NT2/D1 (cell line): ENCODE measurements at regions not wholly inside any gene's neighbourhood (a gene's known extent, or its start where the extent isn't known, plus 50 kb on each side); places are given as distances from the start of the nearest gene placed in this dataset.

Experiments used
- DNase-seq: peaks from one replicate; pipeline ENCODE4 v3.0.0-alpha.2; 2011; ENCODE audit warnings: low read depth, low spot score
- H3K27me3 ChIP-seq: 2 replicates; pipeline ENCODE4 v1.6.0; 2011; ENCODE audit warnings: mild to moderate bottlenecking; ENCODE audit not compliant: insufficient read length, insufficient read depth
- H3K36me3 ChIP-seq: 2 replicates; pipeline ENCODE4 v1.6.1; 2011; ENCODE audit warnings: mild to moderate bottlenecking, low read length, mixed read lengths; ENCODE audit not compliant: insufficient read depth, insufficient read length
- H3K4me1 ChIP-seq: 2 replicates; pipeline ENCODE4 v1.5.1; 2011; ENCODE audit not compliant: insufficient read depth, insufficient read length
- H3K4me3 ChIP-seq: 2 replicates; pipeline ENCODE4 v1.5.1; 2011; ENCODE audit warnings: low read depth; ENCODE audit not compliant: insufficient read length
- H3K9ac ChIP-seq: 2 replicates; pipeline ENCODE4 v1.6.0; 2011; ENCODE audit warnings: low read depth; ENCODE audit not compliant: insufficient read length
- H3K9me3 ChIP-seq: 2 replicates; pipeline ENCODE4 v1.5.1; 2011; ENCODE audit warnings: mild to moderate bottlenecking, low read length; ENCODE audit not compliant: insufficient read depth
- SUZ12 ChIP-seq: IDR thresholded peaks from 2 replicates; pipeline ENCODE4 v1.6.1; 2011; ENCODE audit not compliant: insufficient read length, insufficient read depth; ENCODE audit errors: extremely low read depth
- YY1 ChIP-seq: IDR thresholded peaks from 2 replicates; pipeline ENCODE4 v1.6.1; 2011; ENCODE audit not compliant: insufficient read length, insufficient read depth
- ZNF274 ChIP-seq: IDR thresholded peaks from 2 replicates; pipeline ENCODE4 v1.6.1; 2011; ENCODE audit warnings: mild to moderate bottlenecking, low read depth, low read length

DNA sequence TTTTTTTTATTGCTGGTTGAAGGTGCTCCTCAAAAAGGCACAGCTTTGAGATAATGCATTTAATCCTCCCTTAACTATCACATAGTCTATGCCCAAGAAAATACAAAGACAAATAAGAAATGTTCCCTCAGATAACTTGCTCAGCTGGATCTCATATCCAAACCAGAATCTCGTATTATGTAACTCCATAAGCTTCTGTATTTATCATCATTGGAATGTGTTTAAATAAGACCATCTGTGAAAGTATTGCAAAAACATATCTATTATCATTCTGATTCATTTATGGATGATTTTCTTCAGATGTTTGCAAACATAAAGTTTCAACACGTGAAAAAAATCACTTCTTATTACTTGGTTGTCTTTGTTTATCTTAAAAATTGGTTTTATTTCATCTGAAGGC is 190.9 kb downstream of the IRS2 start:
- H3K4me3 ChIP-seq: no peak overlapping the region
- no peak for DNase-seq

DNA sequence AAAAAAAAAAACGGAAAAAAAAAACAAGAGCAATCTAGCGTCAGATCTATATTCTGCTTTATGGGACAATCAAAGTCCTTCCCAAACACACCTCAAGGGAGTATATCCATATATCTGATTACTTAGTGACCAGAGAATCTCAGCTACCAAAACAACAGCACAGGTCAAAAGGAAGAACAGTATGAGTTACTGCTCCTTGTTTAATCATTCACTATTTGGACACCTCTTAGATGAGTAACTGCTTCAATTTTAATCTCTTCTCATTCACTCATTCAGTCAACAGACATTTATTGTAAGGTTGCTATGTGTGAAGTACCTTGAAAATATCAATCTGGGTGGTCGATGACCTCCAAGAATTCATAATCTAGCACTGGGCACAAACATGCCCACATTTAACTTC is 193.2 kb downstream of the IRS2 start:
- Histone ChIP-seq H3K27me3 (no peaks in the 10 kb centered on the region), H3K9me3 (no peaks in the 10 kb centered on the region), H3K9ac (no peak overlapping the region), H3K36me3 (no peaks in the 10 kb centered on the region), H3K4me3 (no peak overlapping the region), H3K4me1 (no peaks in the 10 kb centered on the region)
- TF ChIP-seq SUZ12 (no peak), YY1 (no peak), ZNF274 (no peak)
- DNase-seq: no peak

More for the DNA sequence above, 190.9 kb downstream of the IRS2 start:
- H3K9me3 ChIP-seq: no peaks in the 10 kb centered on the region
- no peaks in the 10 kb centered on the region for H3K36me3 ChIP-seq
- H3K27me3 ChIP-seq: no peaks in the 10 kb centered on the region
- no peak for TF ChIP-seq ZNF274
- TF ChIP-seq YY1: no peak
- no peak for TF ChIP-seq SUZ12
- no peak overlapping the region for H3K9ac ChIP-seq
- no peaks in the 10 kb centered on the region for H3K4me1 ChIP-seq

DNA sequence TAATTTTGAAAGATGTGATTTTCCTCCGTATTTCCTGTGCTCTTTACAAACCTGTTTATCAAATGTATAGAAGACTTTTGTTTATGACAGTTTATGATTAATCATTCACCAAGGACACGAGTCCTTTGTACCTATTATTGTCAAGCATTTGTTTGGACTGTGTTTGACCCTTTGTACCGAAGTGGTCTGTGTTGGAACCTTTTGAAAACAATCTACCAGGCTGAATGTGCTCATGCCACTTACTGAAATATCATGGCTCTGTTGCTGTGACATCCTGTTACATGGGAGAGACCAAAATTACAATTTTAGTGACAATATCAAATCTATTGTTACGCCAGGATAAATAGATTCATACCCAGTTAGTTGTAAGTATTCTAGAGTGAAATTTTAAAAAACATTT is 193.6 kb downstream of the IRS2 start:
- H3K4me3 ChIP-seq: no peak overlapping the region
- no peak for TF ChIP-seq YY1
- no peak for TF ChIP-seq ZNF274
- no peak for TF ChIP-seq SUZ12
- H3K9me3 ChIP-seq: no peaks in the 10 kb centered on the region
- H3K27me3 ChIP-seq: no peaks in the 10 kb centered on the region
- no peaks in the 10 kb centered on the region for H3K4me1 ChIP-seq
- H3K9ac ChIP-seq: no peak overlapping the region
- no peak for DNase-seq
- no peaks in the 10 kb centered on the region for H3K36me3 ChIP-seq

DNA sequence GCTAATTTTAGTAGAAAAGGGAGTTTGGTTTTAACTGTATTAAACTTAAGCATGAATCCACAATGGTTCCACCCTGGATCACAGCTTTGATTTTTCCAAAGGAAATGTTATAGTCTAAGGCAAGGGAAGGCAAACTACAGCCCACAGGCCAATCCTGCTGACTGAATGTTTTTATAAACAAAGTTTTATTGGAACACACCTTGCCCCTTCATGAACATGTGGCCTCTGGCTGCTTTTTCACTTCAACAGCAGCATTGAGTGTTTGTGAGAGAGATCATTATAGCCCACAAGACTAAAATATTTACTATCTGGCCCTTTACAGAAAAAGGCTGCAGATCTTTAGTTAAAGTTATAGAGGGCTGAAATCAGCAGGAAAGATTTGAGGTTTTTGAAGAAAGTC is 198.7 kb downstream of the IRS2 start:
- Histone ChIP-seq H3K36me3 (no peaks in the 10 kb centered on the region), H3K9ac (no peak overlapping the region), H3K9me3 (no peaks in the 10 kb centered on the region), H3K27me3 (no peaks in the 10 kb centered on the region), H3K4me3 (no peak overlapping the region), H3K4me1 (no peaks in the 10 kb centered on the region)
- TF ChIP-seq YY1 (no peak), SUZ12 (no peak), ZNF274 (no peak)
- no peak for DNase-seq

DNA sequence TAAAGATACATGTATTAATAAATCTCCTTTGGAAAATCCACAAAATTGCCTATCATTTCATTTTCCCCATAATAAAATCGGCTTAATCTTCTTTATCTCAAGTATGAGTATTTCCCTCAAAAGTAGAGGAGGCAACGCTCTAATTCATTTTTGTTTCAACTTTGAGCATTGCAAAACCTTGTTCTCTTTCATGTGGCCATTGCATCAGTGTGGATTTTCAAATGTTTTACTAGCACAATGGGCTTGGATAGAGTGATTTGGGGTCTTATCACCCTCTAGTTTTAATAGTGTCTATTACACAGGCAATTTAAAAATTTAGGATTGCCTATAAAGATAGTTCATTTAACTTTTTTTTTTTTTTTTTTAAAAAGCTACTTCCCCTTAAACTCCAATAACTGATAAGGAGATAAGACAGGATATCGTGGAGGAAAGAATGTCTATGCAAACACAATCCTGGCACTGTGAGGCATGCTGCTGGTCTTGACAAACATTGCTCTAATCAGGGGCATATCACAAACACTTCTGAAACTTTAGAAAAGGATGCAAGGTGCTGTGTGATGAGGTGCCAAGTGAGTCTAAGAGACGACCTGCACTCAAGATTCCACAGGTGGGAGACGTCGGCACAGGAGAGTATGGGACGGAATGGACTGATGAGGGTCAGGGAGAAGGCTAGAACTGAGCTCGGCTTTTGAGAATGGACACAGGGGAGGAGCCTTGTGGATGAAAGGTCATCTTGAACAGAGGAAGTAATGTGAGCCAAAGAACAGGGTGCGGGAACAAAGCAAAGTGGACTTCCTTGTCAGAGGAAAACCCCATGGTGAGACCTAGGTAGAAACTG is 199.7 kb downstream of the IRS2 start:
- no peaks in the 10 kb centered on the region for H3K4me1 ChIP-seq
- H3K27me3 ChIP-seq: no peaks in the 10 kb centered on the region
- TF ChIP-seq ZNF274 (no peak), SUZ12 (no peak), YY1 (no peak)
- no peaks in the 10 kb centered on the region for H3K36me3 ChIP-seq
- no peak overlapping the region for H3K9ac ChIP-seq
- no peak overlapping the region for H3K4me3 ChIP-seq
- no peaks in the 10 kb centered on the region for H3K9me3 ChIP-seq
- DNase-seq: no peak

DNA sequence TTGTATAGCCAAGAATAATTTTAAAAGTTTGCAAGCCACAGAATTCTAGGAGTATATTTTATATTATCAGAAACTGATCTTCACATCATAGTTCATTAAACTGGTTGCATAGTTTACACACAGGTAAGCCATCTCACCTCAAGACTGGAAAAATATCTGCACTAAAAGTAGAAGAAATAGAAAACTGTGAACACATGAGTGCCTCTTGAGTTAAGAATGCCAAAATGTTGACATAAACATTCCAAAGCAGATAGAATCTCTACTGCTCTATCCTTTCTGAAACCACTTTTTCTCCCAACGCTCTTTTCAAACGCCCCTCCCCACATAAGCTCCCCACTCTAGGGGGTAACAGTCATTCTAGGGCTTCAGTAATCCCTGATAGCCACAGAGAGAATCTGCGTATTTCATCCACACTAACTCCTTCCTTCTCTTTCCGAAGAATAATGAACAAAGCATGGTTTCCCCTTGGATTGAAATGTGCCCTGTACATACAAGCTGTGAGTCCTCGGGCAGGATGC is 201.5 kb downstream of the IRS2 start:
- Histone ChIP-seq H3K27me3 (no peaks in the 10 kb centered on the region), H3K4me1 (no peaks in the 10 kb centered on the region), H3K9me3 (no peaks in the 10 kb centered on the region), H3K9ac (no peak overlapping the region), H3K36me3 (no peaks in the 10 kb centered on the region), H3K4me3 (no peak overlapping the region)
- no peak for DNase-seq
- TF ChIP-seq SUZ12: no peak
- TF ChIP-seq YY1: no peak
- TF ChIP-seq ZNF274: no peak

DNA sequence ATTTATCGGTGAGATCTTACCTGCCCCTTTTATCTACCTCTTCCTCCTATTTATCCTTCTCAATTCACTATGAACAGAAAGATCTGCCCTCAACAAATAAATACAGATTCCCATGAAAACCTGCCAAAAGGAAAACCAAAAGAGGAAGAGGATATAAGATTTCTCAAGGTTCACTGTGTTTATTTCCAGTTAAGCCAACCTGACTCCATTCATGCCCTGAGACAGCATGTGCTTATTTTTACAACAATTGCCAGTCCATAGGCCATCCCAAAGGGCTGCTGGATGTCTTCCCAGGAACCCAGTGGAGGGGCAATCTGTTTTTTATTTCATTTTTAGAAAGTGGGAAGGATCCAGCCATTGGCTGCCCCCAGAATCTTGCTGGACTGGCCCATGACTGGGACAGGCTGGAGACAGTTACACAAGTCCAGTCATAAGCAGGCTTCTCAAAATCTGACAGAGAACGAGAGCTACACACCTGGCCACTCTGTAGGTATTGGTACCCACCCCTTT is 209.1 kb downstream of the IRS2 start:
- TF ChIP-seq SUZ12 (no peak), YY1 (no peak), ZNF274 (no peak)
- no peak for DNase-seq
- Histone ChIP-seq H3K9ac (no peak overlapping the region), H3K9me3 (no peaks in the 10 kb centered on the region), H3K27me3 (no peaks in the 10 kb centered on the region), H3K4me3 (no peak overlapping the region), H3K4me1 (no peaks in the 10 kb centered on the region), H3K36me3 (no peaks in the 10 kb centered on the region)
